Chondrocyte (in vitro differentiated cells): ENCODE measurements at regions not wholly inside any gene's neighbourhood (a gene's known extent, or its start where the extent isn't known, plus 50 kb on each side); places are given as distances from the start of the nearest gene placed in this dataset.

Source experiments
- DNase-seq: peaks from one replicate; pipeline ENCODE4 v3.0.0; 2021; ENCODE audit warnings: mixed read lengths, low spot score
- H3K27ac Mint-ChIP-seq: one replicate; pipeline ENCODE4 v1.8.0; 2021; ENCODE audit warnings: mild to moderate bottlenecking, moderate library complexity, mixed read lengths; ENCODE audit not compliant: unreplicated experiment
- H3K27me3 Mint-ChIP-seq: 2 replicates; pipeline ENCODE4 v1.8.0; 2021; ENCODE audit warnings: low read depth, mixed read lengths
- H3K36me3 Mint-ChIP-seq: 2 replicates; pipeline ENCODE4 v1.8.0; 2021; ENCODE audit warnings: low read depth, mixed read lengths
- H3K4me1 Mint-ChIP-seq: 2 replicates; pipeline ENCODE4 v1.8.0; 2021; ENCODE audit warnings: low read depth, mild to moderate bottlenecking, mixed read lengths
- H3K4me3 Mint-ChIP-seq: one replicate; pipeline ENCODE4 v1.8.0; 2021; ENCODE audit warnings: mild to moderate bottlenecking, moderate library complexity, mixed read lengths; ENCODE audit not compliant: unreplicated experiment
- H3K9me3 Mint-ChIP-seq: 2 replicates; pipeline ENCODE4 v1.8.0; 2021; ENCODE audit warnings: low read depth, mixed read lengths
- CTCF ChIP-seq: fragments of 200-600 bp; sonication (generic); IDR thresholded peaks from 2 replicates; pipeline ENCODE4 v1.5.0; 2021; ENCODE audit warnings: antibody characterized with exemption, mild to moderate bottlenecking, moderate library complexity

- Mint-ChIP-seq H3K9me3 (no peaks in the 10 kb centered on the region), H3K4me1 (no peaks in the 10 kb centered on the region), H3K27me3 (peaks cover 9% of the 10 kb centered on the region)
These were observed 87.9 kb upstream of the B3GAT2 start for GRCh38 chr6:71044753-71045152.

GRCh38 chr6:71045296-71045695 is 88.4 kb upstream of the B3GAT2 start:
- H3K4me3 Mint-ChIP-seq: no peak overlapping the region
- H3K27me3 Mint-ChIP-seq: peaks cover 6% of the 10 kb centered on the region
- no peak for DNase-seq
- H3K4me1 Mint-ChIP-seq: no peaks in the 10 kb centered on the region
- no peak for TF ChIP-seq CTCF
- H3K27ac Mint-ChIP-seq: no peak overlapping the region
- H3K36me3 Mint-ChIP-seq: no peaks in the 10 kb centered on the region
- H3K9me3 Mint-ChIP-seq: no peaks in the 10 kb centered on the region

More at GRCh38 chr6:71044753-71045152, 87.9 kb upstream of the B3GAT2 start:
- H3K36me3 Mint-ChIP-seq: no peaks in the 10 kb centered on the region
- no peak for TF ChIP-seq CTCF
- H3K4me3 Mint-ChIP-seq: no peak overlapping the region
- no peak for DNase-seq
- no peak overlapping the region for H3K27ac Mint-ChIP-seq

- Mint-ChIP-seq H3K4me1 (no peaks in the 10 kb centered on the region), H3K9me3 (no peaks in the 10 kb centered on the region), H3K36me3 (no peaks in the 10 kb centered on the region), H3K27me3 (peaks cover under 1% of the 10 kb centered on the region), H3K4me3 (no peak overlapping the region), H3K27ac (no peak overlapping the region)
- TF ChIP-seq CTCF: no peak
- DNase-seq: no peak
These were observed 90.6 kb upstream of the B3GAT2 start for GRCh38 chr6:71047417-71047816.

- Mint-ChIP-seq H3K27ac (no peak overlapping the region), H3K4me3 (no peak overlapping the region), H3K36me3 (no peaks in the 10 kb centered on the region), H3K9me3 (no peaks in the 10 kb centered on the region), H3K27me3 (no peaks in the 10 kb centered on the region), H3K4me1 (no peaks in the 10 kb centered on the region)
- no peak for DNase-seq
- no peak for TF ChIP-seq CTCF
These were observed 91.7 kb upstream of the B3GAT2 start for GRCh38 chr6:71048320-71049164.

- no peak for DNase-seq
- no peaks in the 10 kb centered on the region for H3K4me1 Mint-ChIP-seq
- H3K27me3 Mint-ChIP-seq: no peaks in the 10 kb centered on the region
- no peaks in the 10 kb centered on the region for H3K9me3 Mint-ChIP-seq
- H3K4me3 Mint-ChIP-seq: no peak overlapping the region
- H3K27ac Mint-ChIP-seq: no peak overlapping the region
- no peak for TF ChIP-seq CTCF
- H3K36me3 Mint-ChIP-seq: no peaks in the 10 kb centered on the region
These were observed 92.4 kb upstream of the B3GAT2 start for GRCh38 chr6:71049198-71049770.
